Skeletal muscle cell (primary cell): ENCODE measurements at regions not wholly inside any gene's neighbourhood (a gene's known extent, or its start where the extent isn't known, plus 50 kb on each side); places are given as distances from the start of the nearest gene placed in this dataset.

Experiments used
- DNase-seq: peaks from one replicate; pipeline ENCODE4 v3.0.0-alpha.2; 2010; ENCODE audit warnings: low read depth
- H3K4me3 ChIP-seq: 2 replicates; pipeline ENCODE4 v1.5.1; 2011; ENCODE audit warnings: low read depth, mild to moderate bottlenecking, control low read depth, low read length, moderate library complexity

- DNase-seq, result no peak
- H3K4me3 ChIP-seq, result no peak overlapping the region
Observed at GRCh38 chr9:105055917-105056316, 128.0 kb upstream of the ABCA1 start.

- H3K4me3 ChIP-seq, result no peak overlapping the region
- no peak for DNase-seq
Observed at GRCh38 chr9:105057551-105057950, 129.6 kb upstream of the ABCA1 start.

- H3K4me3 ChIP-seq, result no peak overlapping the region
- no peak for DNase-seq
Observed at GRCh38 chr9:105059252-105059651, 131.3 kb upstream of the ABCA1 start.

DNA sequence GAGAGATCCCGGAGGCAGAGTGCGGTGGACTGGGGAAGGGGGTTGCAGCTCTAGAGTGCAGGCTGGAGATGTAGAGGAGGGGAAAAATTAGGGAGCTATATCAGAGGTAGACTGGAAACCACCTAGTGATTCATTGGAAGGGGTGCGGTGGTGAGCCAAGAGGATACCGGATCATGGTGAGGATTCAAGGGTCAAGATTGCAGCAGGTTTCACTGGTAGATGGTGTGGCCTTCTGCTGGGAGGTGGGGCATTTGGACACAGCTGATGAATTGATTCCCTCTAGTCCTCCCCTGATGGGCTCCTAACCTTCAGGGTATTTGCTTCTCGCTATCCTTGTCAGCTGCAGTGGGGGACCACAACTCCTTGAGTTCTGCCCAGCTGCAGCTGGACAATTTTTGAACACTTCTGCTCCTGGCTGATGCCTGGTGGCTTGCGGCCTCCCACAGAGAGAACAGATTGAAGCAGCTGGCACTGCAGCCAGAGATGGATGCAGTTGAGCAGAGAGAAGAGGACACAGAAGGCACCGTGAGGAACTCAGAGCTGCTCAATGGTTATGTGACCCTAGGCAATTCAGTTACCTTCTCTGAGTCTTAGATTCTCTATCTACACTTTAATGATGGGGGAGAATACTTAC, 134.4 kb upstream of the ABCA1 start:
- no peak overlapping the region for H3K4me3 ChIP-seq
- no peak for DNase-seq

DNA sequence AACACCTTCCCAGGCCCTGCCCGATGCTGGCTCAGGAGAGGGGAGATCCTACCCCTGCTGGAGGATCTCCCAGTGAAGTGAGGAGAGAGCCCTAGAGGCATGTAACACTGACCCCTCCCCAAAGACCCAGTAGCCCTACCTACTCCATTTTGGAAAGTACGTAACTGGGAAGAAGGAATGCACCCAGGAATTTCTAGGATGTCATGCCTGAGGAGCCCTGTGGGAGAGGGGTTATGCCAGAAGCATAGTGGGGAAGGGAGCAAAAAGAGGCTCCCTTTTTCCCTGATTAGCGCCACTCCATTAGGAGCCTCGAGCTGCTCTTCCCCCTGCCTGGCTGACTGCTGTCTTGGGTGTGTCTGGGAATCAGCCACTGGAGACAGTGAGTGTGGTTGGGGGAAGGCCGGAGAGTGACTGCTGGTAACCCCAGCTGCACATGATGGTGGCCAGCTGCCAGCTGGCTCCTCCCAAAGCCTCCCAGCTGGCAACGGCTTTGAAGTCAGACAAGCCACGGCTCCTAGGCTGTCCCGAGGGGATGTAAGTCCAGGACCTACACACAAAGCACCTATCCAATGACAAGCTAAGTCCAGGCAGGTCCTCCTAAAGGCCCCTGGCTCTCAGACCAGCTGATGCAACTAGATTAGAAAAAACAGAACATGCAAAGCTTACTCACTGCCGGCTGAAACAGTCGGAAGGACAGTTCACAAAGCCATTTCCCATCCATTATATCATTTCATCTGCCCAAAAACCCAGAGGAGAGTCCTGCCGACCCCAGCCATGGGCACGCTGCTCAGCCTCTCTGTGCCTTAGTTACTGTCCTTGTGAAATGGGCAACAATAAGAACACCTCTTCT, 136.5 kb upstream of the ABCA1 start:
- peak; percentile 99 for DNase-seq
- H3K4me3 ChIP-seq, result no peak overlapping the region

GRCh38 chr9:105065098-105066088, 137.4 kb upstream of the ABCA1 start:
- H3K4me3 ChIP-seq, result no peak overlapping the region
- no peak for DNase-seq

GRCh38 chr9:105066275-105066865, 138.4 kb upstream of the ABCA1 start:
- no peak overlapping the region for H3K4me3 ChIP-seq
- no peak for DNase-seq

DNA sequence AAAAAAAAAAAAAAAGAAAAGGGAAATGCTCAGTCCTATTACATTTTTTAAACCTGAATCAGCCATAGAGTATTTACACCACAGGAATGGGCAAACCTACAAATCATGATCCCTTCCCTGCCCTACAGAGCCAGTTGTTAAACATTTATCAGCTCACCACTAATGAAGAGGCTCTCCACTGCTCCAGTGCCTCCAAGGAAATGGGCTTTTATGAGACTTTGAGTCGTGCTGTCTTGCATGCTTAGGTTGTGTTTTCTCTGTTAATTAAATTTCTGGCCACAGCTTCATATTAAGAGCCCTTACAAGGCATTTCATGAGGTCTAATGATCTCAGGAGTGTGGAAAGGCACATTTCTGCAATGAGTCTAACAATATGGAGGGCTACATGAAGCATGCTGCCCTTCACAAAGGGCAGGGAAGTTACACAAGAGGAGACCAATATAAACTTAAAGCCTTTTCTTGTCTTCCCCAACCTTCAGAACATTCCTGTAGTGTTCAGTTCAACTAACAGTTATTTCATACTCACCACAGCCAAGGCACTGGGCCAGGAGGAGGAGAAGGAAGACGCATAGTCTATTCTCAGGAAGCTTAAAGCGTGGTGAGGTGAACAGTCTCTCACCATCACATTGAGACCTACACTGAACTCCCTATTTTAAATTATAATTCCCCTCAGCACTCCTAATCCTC, 140.1 kb upstream of the ABCA1 start:
- no peak overlapping the region for H3K4me3 ChIP-seq
- DNase-seq, result peak; percentile 58

DNA sequence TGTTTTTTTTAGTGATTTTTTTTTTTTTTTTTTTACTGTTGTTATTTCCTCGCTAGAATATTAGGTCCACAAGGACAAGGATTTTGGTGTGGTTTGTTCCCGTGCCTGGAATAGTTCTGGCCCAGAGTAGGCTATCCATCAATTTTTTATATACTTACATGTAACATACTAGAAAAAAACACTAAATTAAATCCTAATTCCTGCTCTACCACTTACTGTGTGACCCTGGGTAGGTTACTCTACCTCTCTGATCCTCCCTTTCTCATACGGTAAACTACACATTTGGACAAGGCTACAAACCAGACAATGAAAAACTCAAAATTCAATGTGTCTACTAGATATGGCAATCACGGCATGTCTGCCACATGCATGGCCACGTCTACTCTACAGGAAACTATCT, 141.3 kb upstream of the ABCA1 start:
- no peak for DNase-seq
- H3K4me3 ChIP-seq, result no peak overlapping the region

- DNase-seq, result no peak
- H3K4me3 ChIP-seq, result no peak overlapping the region
Observed at GRCh38 chr9:105069696-105070095, 141.7 kb upstream of the ABCA1 start.

- H3K4me3 ChIP-seq, result no peak overlapping the region
- no peak for DNase-seq
Observed at GRCh38 chr9:105070176-105070575, 142.2 kb upstream of the ABCA1 start.

DNA sequence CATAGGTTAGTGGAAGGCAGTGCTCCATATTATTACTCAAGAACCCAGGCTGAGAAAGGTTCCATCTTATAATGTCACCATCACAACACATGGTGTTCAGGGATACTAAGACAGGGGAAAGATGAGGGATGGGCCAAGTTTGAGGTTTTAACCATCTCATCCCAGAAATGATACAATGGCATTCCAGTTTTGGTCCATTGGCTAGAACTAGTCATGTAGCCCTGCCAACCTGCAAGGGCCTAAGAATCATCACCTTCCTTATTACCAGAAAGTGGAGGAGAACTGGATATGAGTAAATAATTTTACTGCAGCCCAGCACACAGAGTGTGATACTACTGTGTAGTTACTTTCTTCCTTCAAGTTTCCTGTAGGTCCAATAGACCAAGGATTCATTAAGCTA, 144.5 kb upstream of the ABCA1 start:
- H3K4me3 ChIP-seq, result no peak overlapping the region
- no peak for DNase-seq

- DNase-seq, result no peak
Observed at GRCh38 chr9:105073147-105073546, 145.2 kb upstream of the ABCA1 start.

DNA sequence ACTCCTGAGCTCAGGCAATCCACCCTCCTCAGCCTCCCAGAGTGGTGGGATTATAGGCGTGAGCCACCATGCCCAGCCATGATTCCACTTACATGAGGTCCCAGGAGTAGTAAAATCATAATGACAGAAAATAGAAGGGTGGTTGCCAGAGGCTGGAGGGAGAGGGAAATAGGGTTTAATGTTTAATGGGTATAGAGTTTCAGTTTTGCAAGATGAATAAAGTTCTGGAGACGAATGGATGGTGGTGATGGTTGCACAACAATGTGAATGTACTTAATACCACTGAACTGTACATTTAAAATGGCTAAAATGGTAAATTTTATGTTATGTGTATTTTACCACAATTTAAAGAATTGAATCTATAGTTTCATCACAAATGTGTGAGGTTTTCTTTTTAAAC, 146.5 kb upstream of the ABCA1 start:
- no peak overlapping the region for H3K4me3 ChIP-seq
- no peak for DNase-seq

More at GRCh38 chr9:105073147-105073546, 145.2 kb upstream of the ABCA1 start:
- H3K4me3 ChIP-seq, result no peak overlapping the region

DNA sequence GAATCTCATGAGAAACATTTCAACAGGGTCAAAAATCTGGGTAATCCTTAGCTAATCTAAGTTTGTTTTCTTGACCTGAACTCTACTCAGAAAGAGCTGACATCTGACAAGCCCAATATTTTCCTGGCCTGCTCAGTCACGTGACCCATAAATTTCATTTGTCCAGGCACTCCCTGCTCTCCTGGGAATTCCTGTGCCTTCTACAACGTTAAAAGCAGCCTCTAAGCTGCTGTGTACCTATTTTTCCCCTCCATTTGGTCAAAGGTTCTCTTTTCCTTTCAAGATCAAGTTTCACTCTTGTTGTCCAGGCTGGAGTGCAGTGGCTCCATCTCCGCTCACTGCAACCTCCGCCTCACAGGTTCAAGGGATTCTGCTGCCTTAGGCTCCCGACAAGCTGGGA, 148.8 kb upstream of the ABCA1 start:
- H3K4me3 ChIP-seq, result no peak overlapping the region
- no peak for DNase-seq

- no peak overlapping the region for H3K4me3 ChIP-seq
- DNase-seq, result no peak
Observed at GRCh38 chr9:105079457-105079856, 151.5 kb upstream of the ABCA1 start.

DNA sequence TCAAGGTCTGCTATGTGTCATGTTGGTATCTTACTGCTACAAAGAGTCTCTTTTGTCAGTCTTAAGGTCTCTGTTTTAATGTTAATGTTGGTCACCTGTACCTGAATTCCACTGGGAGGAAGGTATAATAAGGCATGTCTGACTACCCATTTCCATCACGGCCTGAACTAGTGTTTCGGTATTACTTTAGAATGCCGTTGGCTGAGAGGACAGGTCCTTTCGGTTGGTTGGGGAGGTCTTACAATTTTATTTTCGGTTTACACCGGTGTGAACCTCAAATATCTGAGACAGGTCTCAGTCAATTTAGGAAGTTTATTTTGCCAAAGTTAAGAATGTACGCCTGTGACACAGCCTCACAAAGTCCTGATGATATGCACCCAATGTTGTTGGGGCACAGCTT, 154.9 kb upstream of the ABCA1 start:
- no peak for DNase-seq
- no peak overlapping the region for H3K4me3 ChIP-seq

DNA sequence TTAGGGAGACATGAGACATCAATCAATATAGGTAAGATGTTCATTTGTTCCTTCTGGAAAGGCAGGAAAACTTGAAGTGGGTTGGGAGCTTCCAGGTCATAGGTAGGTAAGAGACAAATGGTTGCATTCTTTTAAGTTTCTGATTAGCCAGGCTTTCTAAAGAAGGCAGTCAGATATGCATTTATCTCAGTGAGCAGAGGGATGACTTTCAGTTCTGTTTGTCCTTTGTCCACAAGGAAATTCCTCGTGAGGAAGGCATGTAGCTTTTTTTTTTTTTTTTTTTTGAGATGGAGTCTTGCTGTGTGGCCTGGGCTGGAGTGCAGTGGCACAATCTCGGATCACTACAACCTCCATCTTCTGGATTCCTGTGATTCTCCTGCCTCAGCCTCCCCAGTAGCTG, 155.3 kb upstream of the ABCA1 start:
- no peak for DNase-seq
- no peak overlapping the region for H3K4me3 ChIP-seq
